ENCODE measurements at regions not wholly inside any gene's neighbourhood (a gene's known extent, or its start where the extent isn't known, plus 50 kb on each side); places are given as distances from the start of the nearest gene placed in this dataset.

DNA sequence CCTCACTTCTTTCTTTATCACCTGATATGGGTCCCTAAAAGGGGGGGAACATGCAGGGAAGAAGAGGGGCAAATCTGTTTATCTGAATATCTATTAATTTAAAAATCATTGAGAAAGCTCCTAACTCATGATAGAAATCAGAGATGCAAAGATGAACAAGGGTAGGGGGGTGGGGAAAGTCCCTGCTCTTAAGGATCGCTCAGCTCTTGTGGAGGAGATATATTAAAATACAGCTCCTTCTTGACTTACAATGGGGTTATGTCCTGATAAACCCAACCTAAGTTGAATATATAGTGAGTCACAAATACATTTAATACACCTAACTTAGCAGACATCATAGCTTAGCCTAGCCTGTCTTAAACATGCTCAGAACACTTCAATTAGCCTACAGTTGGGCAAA is 237.5 kb downstream of the MAF start:
- H2AFZ ChIP-seq (ENCODE audit: low read depth, low read length), result no peak overlapping the region
- no peak overlapping the region for H3K4me3 ChIP-seq (ENCODE audit: low read length)
- H3K27me3 ChIP-seq (ENCODE audit: insufficient read depth, low read depth, low read length), result no peaks in the 10 kb centered on the region
- no peak overlapping the region for H3K4me2 ChIP-seq (ENCODE audit: low read length)
- no peaks in the 10 kb centered on the region for H3K9me3 ChIP-seq (ENCODE audit: low read length)
- no peaks in the 10 kb centered on the region for H3K36me3 ChIP-seq (ENCODE audit: insufficient read depth, low read length)
- H3F3A ChIP-seq (ENCODE audit: insufficient read depth, low read length, poor library complexity, severe bottlenecking), result no peaks in the 10 kb centered on the region
- TF ChIP-seq, protein P1, sequence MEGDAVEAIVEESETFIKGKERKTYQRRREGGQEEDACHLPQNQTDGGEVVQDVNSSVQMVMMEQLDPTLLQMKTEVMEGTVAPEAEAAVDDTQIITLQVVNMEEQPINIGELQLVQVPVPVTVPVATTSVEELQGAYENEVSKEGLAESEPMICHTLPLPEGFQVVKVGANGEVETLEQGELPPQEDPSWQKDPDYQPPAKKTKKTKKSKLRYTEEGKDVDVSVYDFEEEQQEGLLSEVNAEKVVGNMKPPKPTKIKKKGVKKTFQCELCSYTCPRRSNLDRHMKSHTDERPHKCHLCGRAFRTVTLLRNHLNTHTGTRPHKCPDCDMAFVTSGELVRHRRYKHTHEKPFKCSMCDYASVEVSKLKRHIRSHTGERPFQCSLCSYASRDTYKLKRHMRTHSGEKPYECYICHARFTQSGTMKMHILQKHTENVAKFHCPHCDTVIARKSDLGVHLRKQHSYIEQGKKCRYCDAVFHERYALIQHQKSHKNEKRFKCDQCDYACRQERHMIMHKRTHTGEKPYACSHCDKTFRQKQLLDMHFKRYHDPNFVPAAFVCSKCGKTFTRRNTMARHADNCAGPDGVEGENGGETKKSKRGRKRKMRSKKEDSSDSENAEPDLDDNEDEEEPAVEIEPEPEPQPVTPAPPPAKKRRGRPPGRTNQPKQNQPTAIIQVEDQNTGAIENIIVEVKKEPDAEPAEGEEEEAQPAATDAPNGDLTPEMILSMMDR (IDR thresholded peaks at IDR 0.05; ENCODE audit: poor library complexity, severe bottlenecking), result no peak
- no peak for TF ChIP-seq TAF1 (IDR thresholded peaks at IDR 0.05; ENCODE audit: low read depth)
- TF ChIP-seq RAD21 (conservative IDR thresholded peaks at IDR 0.05), result no peak
- no peak for TF ChIP-seq EP300 (conservative IDR thresholded peaks at IDR 0.05; ENCODE audit: poor library complexity, severe bottlenecking)
- TF ChIP-seq POLR2AphosphoS5 (IDR thresholded peaks at IDR 0.05), result no peak
- no peak for TF ChIP-seq MXI1 (conservative IDR thresholded peaks at IDR 0.05; ENCODE audit: poor library complexity, severe bottlenecking)
- TF ChIP-seq SMC3 (conservative IDR thresholded peaks at IDR 0.05; ENCODE audit: poor library complexity), result no peak
- TF ChIP-seq, protein P2, sequence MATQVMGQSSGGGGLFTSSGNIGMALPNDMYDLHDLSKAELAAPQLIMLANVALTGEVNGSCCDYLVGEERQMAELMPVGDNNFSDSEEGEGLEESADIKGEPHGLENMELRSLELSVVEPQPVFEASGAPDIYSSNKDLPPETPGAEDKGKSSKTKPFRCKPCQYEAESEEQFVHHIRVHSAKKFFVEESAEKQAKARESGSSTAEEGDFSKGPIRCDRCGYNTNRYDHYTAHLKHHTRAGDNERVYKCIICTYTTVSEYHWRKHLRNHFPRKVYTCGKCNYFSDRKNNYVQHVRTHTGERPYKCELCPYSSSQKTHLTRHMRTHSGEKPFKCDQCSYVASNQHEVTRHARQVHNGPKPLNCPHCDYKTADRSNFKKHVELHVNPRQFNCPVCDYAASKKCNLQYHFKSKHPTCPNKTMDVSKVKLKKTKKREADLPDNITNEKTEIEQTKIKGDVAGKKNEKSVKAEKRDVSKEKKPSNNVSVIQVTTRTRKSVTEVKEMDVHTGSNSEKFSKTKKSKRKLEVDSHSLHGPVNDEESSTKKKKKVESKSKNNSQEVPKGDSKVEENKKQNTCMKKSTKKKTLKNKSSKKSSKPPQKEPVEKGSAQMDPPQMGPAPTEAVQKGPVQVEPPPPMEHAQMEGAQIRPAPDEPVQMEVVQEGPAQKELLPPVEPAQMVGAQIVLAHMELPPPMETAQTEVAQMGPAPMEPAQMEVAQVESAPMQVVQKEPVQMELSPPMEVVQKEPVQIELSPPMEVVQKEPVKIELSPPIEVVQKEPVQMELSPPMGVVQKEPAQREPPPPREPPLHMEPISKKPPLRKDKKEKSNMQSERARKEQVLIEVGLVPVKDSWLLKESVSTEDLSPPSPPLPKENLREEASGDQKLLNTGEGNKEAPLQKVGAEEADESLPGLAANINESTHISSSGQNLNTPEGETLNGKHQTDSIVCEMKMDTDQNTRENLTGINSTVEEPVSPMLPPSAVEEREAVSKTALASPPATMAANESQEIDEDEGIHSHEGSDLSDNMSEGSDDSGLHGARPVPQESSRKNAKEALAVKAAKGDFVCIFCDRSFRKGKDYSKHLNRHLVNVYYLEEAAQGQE (IDR thresholded peaks at IDR 0.05; ENCODE audit: borderline replicate concordance), result no peak
- TF ChIP-seq EZH2 (IDR thresholded peaks at IDR 0.05; ENCODE audit: borderline replicate concordance, insufficient read depth, low read length, poor library complexity, severe bottlenecking), result no peak
- no peaks in the 10 kb centered on the region for H3K79me2 ChIP-seq (replicated peaks; ENCODE audit: insufficient read depth, low read length)
- H4K20me1 ChIP-seq (ENCODE audit: insufficient read depth), result no peaks in the 10 kb centered on the region
- no peaks in the 10 kb centered on the region for H3K9me2 ChIP-seq (ENCODE audit: insufficient read depth, low read length)
- H3K27ac ChIP-seq (ENCODE audit: low read length), result no peak overlapping the region
- H3K9ac ChIP-seq (ENCODE audit: low read length), result no peak overlapping the region

DNA sequence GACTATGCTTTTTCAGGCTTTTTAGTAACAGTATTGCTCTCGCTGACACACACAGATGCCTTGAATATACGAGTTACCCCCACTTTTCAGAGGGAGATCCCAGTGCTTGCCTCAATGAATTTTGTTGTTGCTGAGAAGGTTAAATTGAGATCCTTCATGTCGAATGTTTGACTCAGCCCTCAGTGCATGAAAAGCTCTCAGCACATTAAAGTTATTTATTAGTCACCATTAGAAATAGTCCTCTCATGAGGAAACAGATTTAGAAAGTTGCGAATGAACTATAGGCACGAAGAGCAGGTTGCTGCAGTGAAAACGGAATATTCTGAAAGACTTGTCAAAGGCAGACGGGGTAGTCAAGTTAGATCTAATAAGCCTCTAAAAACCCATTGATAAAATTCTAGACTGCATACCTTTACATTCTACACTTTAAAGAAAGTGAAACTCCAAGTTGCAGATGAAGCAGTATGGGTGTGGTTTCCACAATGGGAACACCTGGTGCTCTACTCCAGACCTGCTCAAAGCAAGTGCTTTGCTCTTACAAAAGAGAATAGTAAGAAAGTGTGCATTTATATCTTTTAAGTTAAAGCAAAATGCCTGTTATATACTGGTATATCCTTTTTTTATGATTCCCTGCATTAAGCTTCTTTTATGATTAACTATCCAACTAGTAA is 238.1 kb downstream of the MAF start:
- Histone ChIP-seq H3K79me2 (replicated peaks; ENCODE audit: insufficient read depth, low read length) (no peaks in the 10 kb centered on the region), H3F3A (ENCODE audit: insufficient read depth, low read length, poor library complexity, severe bottlenecking) (no peaks in the 10 kb centered on the region), H3K4me3 (ENCODE audit: low read length) (no peak overlapping the region), H3K27me3 (ENCODE audit: insufficient read depth, low read depth, low read length) (no peaks in the 10 kb centered on the region), H3K27ac (ENCODE audit: low read length) (no peak overlapping the region), H3K4me2 (ENCODE audit: low read length) (no peak overlapping the region), H3K9ac (ENCODE audit: low read length) (no peak overlapping the region), H4K20me1 (ENCODE audit: insufficient read depth) (no peaks in the 10 kb centered on the region), H3K9me2 (ENCODE audit: insufficient read depth, low read length) (no peaks in the 10 kb centered on the region), H3K36me3 (ENCODE audit: insufficient read depth, low read length) (no peaks in the 10 kb centered on the region), H2AFZ (ENCODE audit: low read depth, low read length) (no peak overlapping the region), H3K9me3 (ENCODE audit: low read length) (no peaks in the 10 kb centered on the region)
- TF ChIP-seq, protein P1 (IDR thresholded peaks at IDR 0.05; ENCODE audit: poor library complexity, severe bottlenecking), result no peak
- no peak for TF ChIP-seq POLR2AphosphoS5 (IDR thresholded peaks at IDR 0.05)
- no peak for TF ChIP-seq EP300 (conservative IDR thresholded peaks at IDR 0.05; ENCODE audit: poor library complexity, severe bottlenecking)
- TF ChIP-seq TAF1 (IDR thresholded peaks at IDR 0.05; ENCODE audit: low read depth), result no peak
- no peak for TF ChIP-seq MXI1 (conservative IDR thresholded peaks at IDR 0.05; ENCODE audit: poor library complexity, severe bottlenecking)
- no peak for TF ChIP-seq EZH2 (IDR thresholded peaks at IDR 0.05; ENCODE audit: borderline replicate concordance, insufficient read depth, low read length, poor library complexity, severe bottlenecking)
- TF ChIP-seq RAD21 (conservative IDR thresholded peaks at IDR 0.05), result no peak
- TF ChIP-seq SMC3 (conservative IDR thresholded peaks at IDR 0.05; ENCODE audit: poor library complexity), result no peak

Data from neural cell (in vitro differentiated cells).